Panc1 (cell line): ENCODE measurements at regions not wholly inside any gene's neighbourhood (a gene's known extent, or its start where the extent isn't known, plus 50 kb on each side); places are given as distances from the start of the nearest gene placed in this dataset.
"Not testable (repeated sequence)": the region's sequence is repeated elsewhere in the genome, so short reads cannot be mapped to it uniquely, and the experiment has no call there.

Source experiments
- CTCF ChIP-seq: fragments of 450-650 bp; IDR thresholded peaks from 2 replicates; pipeline ENCODE4 v1.5.1; 2017; ENCODE audit warnings: mild to moderate bottlenecking
- SIN3A ChIP-seq: IDR thresholded peaks from 2 replicates; pipeline ENCODE4 v1.6.1; 2012; ENCODE audit warnings: low read depth, mild to moderate bottlenecking, low read length, moderate library complexity, borderline replicate concordance; ENCODE audit not compliant: insufficient read depth

GRCh38 chr5:34128890-34129289, 85.9 kb upstream of the C1QTNF3 start:
- TF ChIP-seq CTCF, SIN3A: not testable (repeated sequence)
